Activated CD4-positive, alpha-beta memory T cell treated with anti-CD3 and anti-CD28 coated beads for 36 hours (primary cell): ENCODE measurements at regions not wholly inside any gene's neighbourhood (a gene's known extent, or its start where the extent isn't known, plus 50 kb on each side); places are given as distances from the start of the nearest gene placed in this dataset.

ENCODE experiments used
- CTCF ChIA-PET: fragments of 350-600 bp; sonication (Branson Sonifier 250); formaldehyde crosslinking; loops from one replicate; lab custom pipeline; 2021; ENCODE audit warnings: antibody characterized with exemption, inconsistent platforms; lab: Charles Lee
- POLR2A ChIA-PET: fragments of 350-600 bp; sonication (Branson Sonifier 250); formaldehyde crosslinking; loops from one replicate; lab custom pipeline; 2021; ENCODE audit warnings: antibody characterized with exemption; lab: Charles Lee
- DNase-seq: peaks from one replicate; pipeline ENCODE4 v3.0.0-alpha.2; 2020
- H3K27ac Mint-ChIP-seq: one replicate; pipeline ENCODE4 v1.8.0; 2021; ENCODE audit warnings: mixed read lengths
- H3K27me3 Mint-ChIP-seq: one replicate; pipeline ENCODE4 v1.8.0; 2021; ENCODE audit warnings: mixed read lengths
- H3K36me3 Mint-ChIP-seq: one replicate; pipeline ENCODE4 v1.8.0; 2021; ENCODE audit warnings: mixed read lengths
- H3K4me1 Mint-ChIP-seq: one replicate; pipeline ENCODE4 v1.8.0; 2021; ENCODE audit warnings: low read depth, mixed read lengths
- H3K4me3 Mint-ChIP-seq: one replicate; pipeline ENCODE4 v1.8.0; 2021; ENCODE audit warnings: mild to moderate bottlenecking, mixed read lengths
- H3K9me3 Mint-ChIP-seq: one replicate; pipeline ENCODE4 v1.8.0; 2021; ENCODE audit warnings: mixed read lengths
- intact Hi-C: fragments of 100-400 bp; cut with micrococcal nuclease; formaldehyde crosslinking; loops from one replicate; pipeline ENCODE4 v1.15.1; 2023

GRCh38 chr7:3094701-3095445 is 51.2 kb upstream of the CARD11 start:
- Mint-ChIP-seq H3K27ac (peak overlapping the region; percentile 90), H3K4me3 (peak overlapping the region; percentile 63), H3K27me3 (no peaks in the 10 kb centered on the region), H3K9me3 (no peaks in the 10 kb centered on the region), H3K36me3 (no peaks in the 10 kb centered on the region), H3K4me1 (peaks cover 67% of the 10 kb centered on the region)
- POLR2A ChIA-PET = interaction anchor here (0.6 to 1.3 kb wide), 4 partner anchors 11 to 70 kb away, joined by 3 to 7 read pairs (median 3); no protein-coding TSS in a partner anchor
- CTCF ChIA-PET = interaction anchor here (1.1 to 2.2 kb wide), 4 partner anchors 12 to 230 kb away, joined by 3 to 10 read pairs (median 6); no protein-coding TSS in a partner anchor
- intact Hi-C loops = loop anchor here (1.0 to 2.0 kb wide), 4 partner anchors 11 to 60 kb away; partner anchors contain the start of gene CARD11
- DNase-seq = peak; percentile 68

GRCh38 chr7:3097734-3098133 is 54.1 kb upstream of the CARD11 start:
- no peak overlapping the region for H3K27ac Mint-ChIP-seq
- DNase-seq = no peak
- H3K4me1 Mint-ChIP-seq = peaks cover 53% of the 10 kb centered on the region
- H3K4me3 Mint-ChIP-seq = no peak overlapping the region
- POLR2A ChIA-PET = no interaction called here
- CTCF ChIA-PET = interaction anchor here (1.5 to 2.6 kb wide), 2 partner anchors 10 to 20 kb away, joined by 4 to 5 read pairs; no protein-coding TSS in a partner anchor
- H3K36me3 Mint-ChIP-seq = no peaks in the 10 kb centered on the region
- H3K27me3 Mint-ChIP-seq = no peaks in the 10 kb centered on the region
- H3K9me3 Mint-ChIP-seq = no peaks in the 10 kb centered on the region
- intact Hi-C loops = no loop called here

- Mint-ChIP-seq H3K4me1 (peaks cover 41% of the 10 kb centered on the region), H3K9me3 (peaks cover 5% of the 10 kb centered on the region), H3K36me3 (peaks cover 2% of the 10 kb centered on the region), H3K4me3 (no peak overlapping the region), H3K27ac (no peak overlapping the region), H3K27me3 (no peaks in the 10 kb centered on the region)
- ChIA-PET POLR2A (interaction anchor here (1.0 kb wide), 1 partner anchor 10 kb away, joined by 3 read pairs; no protein-coding TSS in a partner anchor), CTCF (interaction anchor here (1.5 to 2.3 kb wide), 2 partner anchors 10 to 14 kb away, joined by 3 to 11 read pairs; no protein-coding TSS in a partner anchor)
- intact Hi-C loops = no loop called here
- no peak for DNase-seq
These were observed 58.5 kb upstream of the CARD11 start for GRCh38 chr7:3102159-3102558.

- H3K36me3 Mint-ChIP-seq = peaks cover 2% of the 10 kb centered on the region
- intact Hi-C loops = no loop called here
- H3K4me3 Mint-ChIP-seq = no peak overlapping the region
- no peaks in the 10 kb centered on the region for H3K27me3 Mint-ChIP-seq
- ChIA-PET CTCF (interaction anchor here (0.6 to 1.5 kb wide), 3 partner anchors 12 to 216 kb away, joined by 3 read pairs; no protein-coding TSS in a partner anchor), POLR2A (no interaction called here)
- H3K27ac Mint-ChIP-seq = no peak overlapping the region
- no peak for DNase-seq
- peaks cover 5% of the 10 kb centered on the region for H3K9me3 Mint-ChIP-seq
- peaks cover 53% of the 10 kb centered on the region for H3K4me1 Mint-ChIP-seq
These were observed 60.1 kb upstream of the CARD11 start for GRCh38 chr7:3103614-3104398.

GRCh38 chr7:3105856-3106255 is 62.2 kb upstream of the CARD11 start:
- DNase-seq = no peak
- peaks cover 66% of the 10 kb centered on the region for H3K4me1 Mint-ChIP-seq
- no peaks in the 10 kb centered on the region for H3K27me3 Mint-ChIP-seq
- no peak overlapping the region for H3K4me3 Mint-ChIP-seq
- peaks cover 2% of the 10 kb centered on the region for H3K36me3 Mint-ChIP-seq
- ChIA-PET POLR2A (interaction anchor here (1.0 to 2.2 kb wide), 10 partner anchors 10 to 212 kb away, joined by 3 to 14 read pairs (median 6); no protein-coding TSS in a partner anchor), CTCF (interaction anchor here (1.1 to 4.5 kb wide), 5 partner anchors 12 to 41 kb away, joined by 3 to 33 read pairs (median 10); no protein-coding TSS in a partner anchor)
- H3K9me3 Mint-ChIP-seq = peaks cover 8% of the 10 kb centered on the region
- intact Hi-C loops = loop anchor here (1.0 to 5.0 kb wide), 5 partner anchors 11 to 78 kb away; no protein-coding TSS in a partner anchor
- H3K27ac Mint-ChIP-seq = peak overlapping the region; percentile 84

GRCh38 chr7:3106361-3106826 is 62.7 kb upstream of the CARD11 start:
- Mint-ChIP-seq H3K36me3 (peaks cover 2% of the 10 kb centered on the region), H3K4me1 (peaks cover 70% of the 10 kb centered on the region), H3K27me3 (no peaks in the 10 kb centered on the region), H3K9me3 (peaks cover 9% of the 10 kb centered on the region), H3K27ac (peak overlapping the region; percentile 84), H3K4me3 (no peak overlapping the region)
- CTCF ChIA-PET = interaction anchor here (1.1 to 4.5 kb wide), 7 partner anchors 11 to 242 kb away, joined by 3 to 33 read pairs (median 6); no protein-coding TSS in a partner anchor
- POLR2A ChIA-PET = interaction anchor here (0.6 to 2.2 kb wide), 12 partner anchors 9 to 212 kb away, joined by 3 to 14 read pairs (median 4); no protein-coding TSS in a partner anchor
- DNase-seq = peak; percentile 80
- intact Hi-C loops = loop anchor here (1.0 to 5.0 kb wide), 5 partner anchors 11 to 78 kb away; no protein-coding TSS in a partner anchor

- Mint-ChIP-seq H3K4me1 (peaks cover 69% of the 10 kb centered on the region), H3K27me3 (no peaks in the 10 kb centered on the region), H3K4me3 (no peak overlapping the region), H3K27ac (peak overlapping the region; percentile 82), H3K36me3 (peaks cover 2% of the 10 kb centered on the region), H3K9me3 (peaks cover 9% of the 10 kb centered on the region)
- no peak for DNase-seq
- ChIA-PET CTCF (interaction anchor here (1.2 to 4.5 kb wide), 6 partner anchors 9 to 243 kb away, joined by 4 to 33 read pairs (median 8); no protein-coding TSS in a partner anchor), POLR2A (interaction anchor here (1.0 to 2.2 kb wide), 8 partner anchors 8 to 65 kb away, joined by 3 to 14 read pairs (median 6); no protein-coding TSS in a partner anchor)
- intact Hi-C loops = loop anchor here (5.0 kb wide), 1 partner anchor 45 kb away; no protein-coding TSS in a partner anchor
These were observed 63.6 kb upstream of the CARD11 start for GRCh38 chr7:3107228-3107763.

GRCh38 chr7:3107889-3108570 is 64.4 kb upstream of the CARD11 start:
- Mint-ChIP-seq H3K36me3 (peaks cover 4% of the 10 kb centered on the region), H3K4me1 (peaks cover 71% of the 10 kb centered on the region), H3K4me3 (no peak overlapping the region), H3K9me3 (peaks cover 12% of the 10 kb centered on the region), H3K27me3 (no peaks in the 10 kb centered on the region), H3K27ac (peak overlapping the region; percentile 82)
- DNase-seq = peak; percentile 40
- ChIA-PET CTCF (interaction anchor here (1.2 to 4.5 kb wide), 4 partner anchors 9 to 43 kb away, joined by 4 to 33 read pairs (median 8); no protein-coding TSS in a partner anchor), POLR2A (interaction anchor here (2.2 kb wide), 1 partner anchor 10 kb away, joined by 8 read pairs; no protein-coding TSS in a partner anchor)
- intact Hi-C loops = loop anchor here (5.0 kb wide), 1 partner anchor 44 kb away; no protein-coding TSS in a partner anchor

- H3K9me3 Mint-ChIP-seq = peaks cover 24% of the 10 kb centered on the region
- peaks cover 9% of the 10 kb centered on the region for H3K36me3 Mint-ChIP-seq
- H3K4me3 Mint-ChIP-seq = no peak overlapping the region
- CTCF ChIA-PET = interaction anchor here (4.5 kb wide), 1 partner anchor 44 kb away, joined by 33 read pairs; no protein-coding TSS in a partner anchor
- H3K4me1 Mint-ChIP-seq = peaks cover 71% of the 10 kb centered on the region
- intact Hi-C loops = loop anchor here (5.0 kb wide), 1 partner anchor 43 kb away; no protein-coding TSS in a partner anchor
- POLR2A ChIA-PET = no interaction called here
- H3K27ac Mint-ChIP-seq = no peak overlapping the region
- no peaks in the 10 kb centered on the region for H3K27me3 Mint-ChIP-seq
- peak; percentile 7 for DNase-seq
These were observed 65.7 kb upstream of the CARD11 start for GRCh38 chr7:3109311-3109915.
